Glutamatergic neuron (in vitro differentiated cells): ENCODE measurements at regions not wholly inside any gene's neighbourhood (a gene's known extent, or its start where the extent isn't known, plus 50 kb on each side); places are given as distances from the start of the nearest gene placed in this dataset.

ENCODE experiments used
- DNase-seq: peaks from one replicate; pipeline ENCODE4 v3.0.0; 2022
- H3K27ac Mint-ChIP-seq: one replicate; pipeline ENCODE4 v1.8.0; 2020; ENCODE audit warnings: mild to moderate bottlenecking, mixed read lengths, inconsistent platforms; ENCODE audit not compliant: unreplicated experiment
- H3K27me3 Mint-ChIP-seq: one replicate; pipeline ENCODE4 v1.8.0; 2020; ENCODE audit warnings: mild to moderate bottlenecking, moderate library complexity, mixed read lengths, inconsistent platforms; ENCODE audit not compliant: unreplicated experiment
- H3K36me3 Mint-ChIP-seq: one replicate; pipeline ENCODE4 v1.8.0; 2020; ENCODE audit warnings: mild to moderate bottlenecking, mixed read lengths, inconsistent platforms; ENCODE audit not compliant: unreplicated experiment
- H3K4me1 Mint-ChIP-seq: one replicate; pipeline ENCODE4 v1.8.0; 2020; ENCODE audit warnings: mild to moderate bottlenecking, low read depth, mixed read lengths, inconsistent platforms; ENCODE audit not compliant: unreplicated experiment
- H3K4me3 Mint-ChIP-seq: one replicate; pipeline ENCODE4 v1.8.0; 2020; ENCODE audit warnings: mild to moderate bottlenecking, mixed read lengths, inconsistent platforms; ENCODE audit not compliant: unreplicated experiment
- H3K9me3 Mint-ChIP-seq: one replicate; pipeline ENCODE4 v1.8.0; 2020; ENCODE audit warnings: mild to moderate bottlenecking, moderate library complexity, mixed read lengths, inconsistent platforms; ENCODE audit not compliant: unreplicated experiment
- TF ChIP-seq, protein P1 (sequence below): fragments of 200-600 bp; sonication (generic); IDR thresholded peaks from one replicate; pipeline ENCODE4 v1.5.0; 2021; ENCODE audit not compliant: partially characterized antibody, unreplicated experiment

DNA sequence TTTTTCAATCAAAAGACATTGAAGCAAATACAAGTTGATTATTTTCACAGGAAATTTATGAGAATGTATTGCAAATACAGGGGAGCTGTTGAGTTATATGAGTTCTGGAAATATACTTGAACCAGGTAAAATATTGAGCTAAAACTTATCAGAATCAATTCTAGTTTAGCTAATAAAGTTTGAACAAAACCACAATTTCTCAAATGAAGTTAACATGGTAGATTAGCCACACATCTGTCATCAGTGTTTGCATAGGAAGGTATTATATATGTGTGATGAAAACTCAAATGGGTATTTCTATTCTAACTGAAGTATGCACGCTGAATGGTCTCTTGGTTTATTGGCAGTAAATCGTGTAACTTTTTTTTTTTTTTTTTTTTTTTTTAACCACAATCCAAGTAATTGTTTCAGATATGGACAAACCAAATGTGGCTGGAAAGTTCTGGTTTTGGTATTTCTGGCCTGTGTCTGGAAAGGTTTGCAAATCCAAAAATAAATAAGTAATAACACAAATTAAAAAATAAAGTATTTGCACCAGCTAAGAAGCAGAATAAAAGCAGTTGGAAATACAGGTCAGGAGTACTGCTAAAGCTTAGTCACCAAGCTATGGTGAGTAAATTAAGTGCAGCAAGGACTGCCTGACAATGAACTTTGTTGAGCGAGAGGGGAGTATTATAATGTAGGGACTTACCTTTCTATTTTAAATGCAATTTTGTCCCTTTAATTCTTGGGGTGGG, 479.1 kb upstream of the FANCL start:
- no peak overlapping the region for H3K4me3 Mint-ChIP-seq

DNA sequence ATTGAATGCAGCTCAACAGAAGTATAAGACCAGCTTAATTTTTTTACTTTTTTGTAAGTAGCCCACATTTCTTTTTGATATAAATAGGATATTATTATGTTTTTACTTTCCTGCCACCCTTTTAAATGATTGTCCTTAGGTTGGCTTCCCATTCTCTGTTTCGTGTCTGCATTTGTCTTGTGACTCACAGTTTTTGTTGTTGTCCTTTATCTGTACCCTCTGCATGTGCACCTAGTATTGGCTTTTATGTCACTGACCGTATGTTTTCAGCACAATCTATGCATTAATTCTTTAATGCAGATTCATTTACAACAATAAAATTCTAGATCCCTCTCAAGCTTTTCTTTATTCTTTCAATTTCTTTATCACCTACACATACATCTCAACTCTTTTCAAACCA, 474.2 kb upstream of the FANCL start:
- Mint-ChIP-seq H3K9me3 (no peaks in the 10 kb centered on the region), H3K4me1 (peaks cover 11% of the 10 kb centered on the region), H3K4me3 (no peak overlapping the region), H3K27ac (no peak overlapping the region), H3K36me3 (no peaks in the 10 kb centered on the region), H3K27me3 (no peaks in the 10 kb centered on the region)
- DNase-seq: no peak
- TF ChIP-seq, protein P1, sequence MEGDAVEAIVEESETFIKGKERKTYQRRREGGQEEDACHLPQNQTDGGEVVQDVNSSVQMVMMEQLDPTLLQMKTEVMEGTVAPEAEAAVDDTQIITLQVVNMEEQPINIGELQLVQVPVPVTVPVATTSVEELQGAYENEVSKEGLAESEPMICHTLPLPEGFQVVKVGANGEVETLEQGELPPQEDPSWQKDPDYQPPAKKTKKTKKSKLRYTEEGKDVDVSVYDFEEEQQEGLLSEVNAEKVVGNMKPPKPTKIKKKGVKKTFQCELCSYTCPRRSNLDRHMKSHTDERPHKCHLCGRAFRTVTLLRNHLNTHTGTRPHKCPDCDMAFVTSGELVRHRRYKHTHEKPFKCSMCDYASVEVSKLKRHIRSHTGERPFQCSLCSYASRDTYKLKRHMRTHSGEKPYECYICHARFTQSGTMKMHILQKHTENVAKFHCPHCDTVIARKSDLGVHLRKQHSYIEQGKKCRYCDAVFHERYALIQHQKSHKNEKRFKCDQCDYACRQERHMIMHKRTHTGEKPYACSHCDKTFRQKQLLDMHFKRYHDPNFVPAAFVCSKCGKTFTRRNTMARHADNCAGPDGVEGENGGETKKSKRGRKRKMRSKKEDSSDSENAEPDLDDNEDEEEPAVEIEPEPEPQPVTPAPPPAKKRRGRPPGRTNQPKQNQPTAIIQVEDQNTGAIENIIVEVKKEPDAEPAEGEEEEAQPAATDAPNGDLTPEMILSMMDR: no peak

More for the DNA sequence above, 479.1 kb upstream of the FANCL start:
- H3K27me3 Mint-ChIP-seq: no peaks in the 10 kb centered on the region
- TF ChIP-seq, protein P1: no peak
- no peaks in the 10 kb centered on the region for H3K36me3 Mint-ChIP-seq
- peaks cover 3% of the 10 kb centered on the region for H3K9me3 Mint-ChIP-seq
- H3K4me1 Mint-ChIP-seq: peaks cover 11% of the 10 kb centered on the region
- no peak overlapping the region for H3K27ac Mint-ChIP-seq
- no peak for DNase-seq

GRCh38 chr2:58714238-58714637, 473.1 kb upstream of the FANCL start:
- H3K36me3 Mint-ChIP-seq: no peaks in the 10 kb centered on the region
- no peak overlapping the region for H3K27ac Mint-ChIP-seq
- no peak overlapping the region for H3K4me3 Mint-ChIP-seq
- no peak for DNase-seq
- no peaks in the 10 kb centered on the region for H3K27me3 Mint-ChIP-seq
- TF ChIP-seq, protein P1: no peak
- H3K4me1 Mint-ChIP-seq: peaks cover 11% of the 10 kb centered on the region
- no peaks in the 10 kb centered on the region for H3K9me3 Mint-ChIP-seq

GRCh38 chr2:58710795-58711279, 469.7 kb upstream of the FANCL start:
- no peaks in the 10 kb centered on the region for H3K27me3 Mint-ChIP-seq
- TF ChIP-seq, protein P1: no peak
- H3K36me3 Mint-ChIP-seq: no peaks in the 10 kb centered on the region
- H3K4me1 Mint-ChIP-seq: peaks cover 8% of the 10 kb centered on the region
- no peak overlapping the region for H3K4me3 Mint-ChIP-seq
- no peaks in the 10 kb centered on the region for H3K9me3 Mint-ChIP-seq
- DNase-seq: no peak
- no peak overlapping the region for H3K27ac Mint-ChIP-seq

DNA sequence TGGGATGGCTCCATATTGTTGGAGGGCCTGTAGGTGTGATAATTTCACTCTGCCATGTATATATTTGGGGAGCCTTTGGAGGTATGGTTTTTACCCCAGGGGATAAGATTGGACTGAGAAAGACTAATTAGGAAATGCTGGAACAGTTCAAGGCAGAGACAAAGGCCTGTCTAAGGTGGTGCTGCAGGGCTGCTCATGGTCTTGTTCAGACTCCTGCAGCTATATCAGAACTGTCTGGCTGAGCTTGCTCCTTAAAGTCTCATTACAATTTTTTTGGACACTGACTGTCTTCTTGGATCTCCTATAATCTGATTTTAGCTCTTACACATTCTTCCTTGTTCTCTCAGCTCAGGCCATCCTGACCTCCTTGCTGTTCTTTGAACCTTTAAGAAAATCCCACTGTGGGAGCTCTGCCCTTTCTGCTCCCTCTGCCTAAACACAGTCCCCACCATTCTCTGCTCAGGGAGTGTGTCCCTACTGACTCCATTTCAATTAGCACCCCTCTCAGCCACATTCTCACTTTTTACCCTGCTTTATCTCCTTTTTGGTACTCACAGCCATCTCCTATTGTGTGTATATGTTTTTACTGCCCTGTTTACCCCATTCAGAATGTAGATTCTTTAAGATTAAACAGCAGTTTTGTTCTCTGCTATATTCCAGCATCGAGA, 468.7 kb upstream of the FANCL start:
- Mint-ChIP-seq H3K27ac (no peak overlapping the region), H3K9me3 (no peaks in the 10 kb centered on the region), H3K4me1 (peaks cover 8% of the 10 kb centered on the region), H3K27me3 (no peaks in the 10 kb centered on the region), H3K4me3 (no peak overlapping the region), H3K36me3 (no peaks in the 10 kb centered on the region)
- TF ChIP-seq, protein P1: no peak
- no peak for DNase-seq
